Activated CD8-positive, alpha-beta memory T cell treated with anti-CD3 and anti-CD28 coated beads for 1 hour (primary cell): ENCODE measurements at regions not wholly inside any gene's neighbourhood (a gene's known extent, or its start where the extent isn't known, plus 50 kb on each side); places are given as distances from the start of the nearest gene placed in this dataset.

Experiments
- DNase-seq, 2 donors: peaks; one replicate each; pipeline ENCODE4 v3.0.0-alpha.2; 2020; ENCODE audit warnings: low read depth in 1 of 2; ENCODE audit errors: extremely low read depth in 1 of 2

- no peak for DNase-seq
Observed at GRCh38 chr2:5751873-5752482, 59.8 kb downstream of the SOX11 start.

DNA sequence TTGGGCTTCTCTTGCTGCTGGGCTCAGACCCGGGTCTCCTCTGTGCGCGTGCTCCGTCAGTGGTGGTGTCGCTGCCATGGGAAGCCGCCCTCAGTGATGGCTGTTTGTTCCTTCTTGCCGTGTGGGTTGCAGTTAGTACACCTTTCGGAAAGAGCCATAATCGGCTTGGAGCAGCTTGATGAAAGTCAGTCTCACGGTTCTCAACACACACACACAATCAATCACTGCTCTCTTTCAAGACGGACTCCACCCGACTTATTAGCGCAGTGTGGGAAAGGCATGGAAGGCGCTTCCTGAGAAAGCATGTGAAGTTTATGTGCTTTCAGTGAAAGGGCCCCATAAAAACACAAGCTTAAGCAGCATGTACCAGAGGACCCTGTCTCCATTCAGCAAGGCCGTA lies 64.1 kb downstream of the SOX11 start:
- no peak for DNase-seq

DNA sequence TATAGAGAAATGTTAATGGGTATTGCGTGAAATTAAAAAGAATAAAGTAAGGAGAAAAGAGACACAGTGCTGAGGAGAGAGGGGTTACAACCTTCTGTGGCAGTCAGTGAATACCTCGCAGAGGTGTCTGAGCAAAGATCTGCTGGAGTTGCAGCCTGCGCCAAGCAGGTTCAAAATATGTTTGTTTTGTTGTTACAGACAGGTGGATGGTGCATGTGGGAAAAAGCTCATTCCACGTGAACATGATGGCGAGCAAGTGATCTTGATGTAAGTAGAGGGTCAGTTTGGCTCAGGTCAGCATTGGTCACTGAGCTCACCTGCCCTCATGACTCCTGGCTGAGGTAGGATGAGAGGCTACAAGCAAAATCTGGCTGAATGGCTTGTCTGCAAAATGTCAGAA lies 66.2 kb downstream of the SOX11 start:
- DNase-seq, result no peak

GRCh38 chr2:5759949-5760348 lies 67.8 kb downstream of the SOX11 start:
- DNase-seq, result no peak

GRCh38 chr2:5763531-5763930 lies 71.3 kb downstream of the SOX11 start:
- no peak for DNase-seq

DNA sequence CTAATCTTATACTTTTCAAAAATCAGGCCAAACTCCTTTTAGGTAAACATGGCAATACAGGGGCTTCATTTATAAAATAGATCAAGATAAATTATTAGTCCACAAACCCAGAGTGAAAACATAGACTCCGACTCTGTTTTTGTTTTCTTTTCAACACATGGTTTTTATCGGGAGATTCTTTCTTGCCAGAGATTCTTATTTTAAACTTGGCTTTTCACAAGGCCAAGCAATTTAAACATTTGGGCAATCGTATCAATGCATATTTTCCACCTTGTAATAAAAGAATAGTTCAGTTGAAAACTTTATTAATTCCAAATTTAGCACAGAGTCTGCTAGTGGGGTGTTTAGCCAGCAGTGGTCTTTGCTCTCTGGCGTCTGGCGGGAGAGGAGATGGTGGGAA lies 71.9 kb downstream of the SOX11 start:
- no peak for DNase-seq

DNA sequence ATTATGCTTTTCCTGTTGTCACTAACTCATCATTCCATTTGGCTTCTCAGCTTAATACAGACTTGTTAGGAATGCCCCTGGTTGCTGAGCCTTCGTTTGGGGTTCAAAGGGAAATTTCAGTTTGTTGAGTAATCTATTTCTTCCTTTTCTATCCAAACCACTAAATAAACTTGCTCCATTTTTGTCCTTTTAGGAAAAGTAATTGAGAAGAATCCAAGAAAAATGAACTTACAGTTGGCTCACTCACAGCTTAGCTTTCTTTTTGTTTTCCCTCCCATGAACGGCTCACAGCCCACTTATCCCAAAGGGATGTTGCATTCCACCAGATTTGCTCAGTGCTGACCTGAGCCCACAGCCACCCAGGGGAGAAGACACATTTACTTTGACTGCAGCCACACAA lies 73.9 kb downstream of the SOX11 start:
- DNase-seq, result no peak

DNA sequence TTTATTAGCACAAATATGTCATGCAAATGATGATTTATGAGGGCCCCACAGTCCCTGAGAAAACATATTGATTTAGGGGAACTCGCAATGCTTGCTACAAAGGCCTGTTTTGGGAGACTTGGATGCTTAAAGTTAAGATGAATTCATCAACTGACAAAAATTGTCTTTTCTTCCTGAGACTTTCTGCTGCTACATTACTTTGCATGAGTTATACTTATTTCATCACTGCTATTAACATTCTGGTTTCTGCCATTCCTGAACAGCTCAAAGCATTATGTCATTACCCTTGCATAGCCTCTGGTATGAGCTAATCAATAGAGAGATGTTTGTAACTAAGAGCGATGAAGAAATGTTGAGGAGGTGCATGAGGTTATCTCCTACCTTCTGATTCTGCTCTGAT lies 74.4 kb downstream of the SOX11 start:
- no peak for DNase-seq

DNA sequence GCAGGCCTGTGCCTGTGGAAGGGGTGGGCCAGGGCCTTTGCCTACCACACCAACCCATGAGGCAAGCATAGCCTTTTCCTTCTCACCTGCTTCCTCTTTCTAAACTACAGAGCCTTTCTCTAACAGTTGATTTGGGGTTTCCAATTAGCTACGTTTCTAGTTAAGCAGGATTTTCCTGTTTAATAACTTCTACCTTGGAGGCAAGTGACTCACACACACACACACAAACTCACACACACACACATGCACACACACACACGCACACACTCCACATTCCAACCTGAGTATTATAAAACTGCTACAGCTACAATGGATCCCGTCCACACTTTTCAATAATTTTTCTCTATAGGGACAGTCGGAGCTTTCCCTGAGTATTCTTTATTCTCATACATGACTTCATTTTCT lies 84.9 kb downstream of the SOX11 start:
- DNase-seq, result no peak

DNA sequence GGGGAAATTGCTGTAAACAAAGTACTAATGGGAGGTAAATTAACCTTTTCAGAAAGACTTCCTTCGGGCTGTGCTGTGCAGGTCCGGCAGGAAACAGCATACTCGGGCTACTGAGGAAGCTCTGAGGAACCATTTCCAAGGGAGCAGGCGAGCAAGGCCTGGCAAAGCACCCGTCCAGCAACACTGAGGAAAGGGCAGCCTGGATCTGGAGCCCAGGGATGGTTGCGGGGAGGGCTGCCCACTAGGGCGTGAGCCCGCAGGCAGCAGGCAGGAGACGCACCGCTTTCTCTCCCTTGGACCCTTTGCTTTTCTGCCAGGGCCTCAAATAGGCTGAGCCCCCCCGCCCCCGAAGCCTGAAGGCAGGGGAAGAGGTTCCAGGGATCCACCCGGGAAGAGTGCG lies 89.5 kb downstream of the SOX11 start:
- DNase-seq, result no peak

- no peak for DNase-seq
Observed at GRCh38 chr2:5782103-5782502, 89.9 kb downstream of the SOX11 start.

DNA sequence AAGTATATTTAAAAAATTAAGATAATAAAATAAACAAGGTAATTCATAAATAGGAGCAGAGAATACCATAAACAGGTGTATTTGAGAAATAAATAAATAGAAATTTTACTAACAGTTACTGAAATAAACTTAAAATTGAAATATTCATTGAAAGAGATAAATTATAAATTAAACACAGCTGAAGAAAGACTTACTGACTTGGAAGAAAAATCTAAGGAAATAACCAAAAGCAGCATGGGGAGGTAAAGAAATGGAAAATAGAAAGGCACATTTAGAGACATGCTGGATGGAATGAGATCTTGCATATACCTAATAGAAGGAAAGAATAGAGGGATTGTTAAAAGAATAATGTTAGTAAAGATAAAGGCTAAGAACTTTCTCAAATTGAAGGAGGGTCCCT lies 96.3 kb downstream of the SOX11 start:
- no peak for DNase-seq

DNA sequence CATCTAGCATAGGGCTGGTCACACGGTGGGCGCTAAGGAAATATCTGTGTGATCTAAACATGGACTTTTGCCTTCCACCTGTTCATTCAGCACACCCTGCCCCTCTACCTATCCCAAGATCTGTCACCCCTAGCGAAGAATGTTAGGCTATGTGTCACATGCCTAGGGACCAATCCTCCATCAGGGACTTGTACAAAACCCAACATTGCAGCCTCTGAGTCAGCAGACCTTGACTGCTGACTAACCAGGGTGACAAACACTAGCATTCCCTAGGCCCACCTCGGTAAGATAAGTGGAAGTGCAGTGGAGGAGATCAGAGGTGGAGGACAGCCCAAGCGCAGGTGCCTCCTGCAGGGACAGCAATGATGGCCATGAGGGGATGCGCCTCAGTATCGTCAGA lies 99.2 kb downstream of the SOX11 start:
- no peak for DNase-seq

DNA sequence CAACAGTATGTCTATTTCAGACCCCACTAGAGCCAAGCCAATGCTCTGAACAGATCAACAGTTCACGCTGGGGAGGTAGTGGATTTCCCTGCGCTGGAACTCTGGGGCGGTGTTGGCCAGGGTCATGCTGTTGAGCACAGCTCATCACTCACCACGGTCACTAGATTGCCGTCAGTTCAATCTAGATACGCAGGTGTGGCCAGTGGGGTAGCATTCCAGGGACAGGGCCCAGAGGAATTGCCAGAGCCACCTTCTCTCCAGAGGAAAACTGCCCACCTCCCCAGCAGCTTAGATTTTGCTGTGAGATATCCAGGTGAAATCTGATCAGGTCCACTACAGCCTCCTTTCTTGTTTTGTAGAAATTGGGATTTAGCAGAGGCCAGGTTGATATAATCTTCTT lies 101.8 kb downstream of the SOX11 start:
- DNase-seq, result no peak

DNA sequence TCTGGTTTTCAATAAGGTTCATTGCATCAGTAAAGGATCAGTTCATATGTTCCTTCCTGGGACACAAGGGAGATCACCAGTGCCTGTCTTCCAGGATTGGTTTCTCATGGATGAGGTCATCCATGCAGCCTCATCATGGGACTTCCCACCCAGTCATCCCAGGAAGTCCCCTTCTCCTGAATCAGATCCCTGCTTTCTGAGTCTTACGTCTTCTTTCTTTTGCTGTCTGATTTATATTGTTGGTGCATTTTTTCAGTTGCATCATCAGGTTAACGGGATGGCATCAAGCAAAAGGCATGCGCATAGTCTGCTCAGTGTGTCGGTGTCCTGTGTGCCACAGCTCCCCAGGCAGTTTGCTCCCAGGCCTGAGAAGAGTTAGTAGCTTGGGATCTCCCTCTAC lies 105.9 kb downstream of the SOX11 start:
- no peak for DNase-seq

DNA sequence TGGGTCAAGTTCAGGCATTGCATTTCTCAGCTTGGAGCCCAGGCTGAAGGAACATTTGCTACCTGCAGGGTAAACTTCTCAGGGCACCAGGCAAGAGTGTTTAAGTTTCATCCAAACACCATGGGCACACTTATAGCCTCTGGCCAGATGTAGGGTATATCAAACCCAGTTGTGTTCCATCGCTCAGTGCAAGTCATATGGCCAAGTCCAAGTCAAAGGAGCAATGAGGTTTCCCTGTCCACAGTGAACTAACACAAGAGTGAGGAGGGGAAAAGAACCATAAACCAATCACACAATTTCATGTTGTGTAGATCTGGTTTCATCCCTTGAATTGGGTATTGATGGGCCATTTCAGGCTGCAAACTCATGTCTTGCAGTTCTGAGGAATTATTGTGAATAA lies 107.2 kb downstream of the SOX11 start:
- no peak for DNase-seq

DNA sequence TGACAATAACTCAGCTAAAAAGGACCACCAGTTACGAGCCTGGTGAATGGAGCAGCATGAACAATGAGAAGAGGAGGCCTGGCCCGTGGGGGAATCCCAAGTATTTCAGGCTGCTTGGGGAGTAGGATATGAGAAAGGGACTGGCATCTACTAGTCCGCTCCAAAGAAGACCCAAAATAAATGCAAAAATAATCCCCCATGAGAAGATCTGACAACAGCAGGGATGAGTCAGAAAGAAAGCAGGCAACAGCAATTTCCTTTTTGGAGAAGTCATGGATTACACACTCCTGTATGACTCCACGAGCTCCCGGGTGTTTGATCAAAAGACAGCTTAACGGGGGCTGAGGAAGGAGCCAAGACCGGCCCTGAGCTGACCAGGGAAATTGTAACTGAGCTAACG lies 111.4 kb downstream of the SOX11 start:
- no peak for DNase-seq

DNA sequence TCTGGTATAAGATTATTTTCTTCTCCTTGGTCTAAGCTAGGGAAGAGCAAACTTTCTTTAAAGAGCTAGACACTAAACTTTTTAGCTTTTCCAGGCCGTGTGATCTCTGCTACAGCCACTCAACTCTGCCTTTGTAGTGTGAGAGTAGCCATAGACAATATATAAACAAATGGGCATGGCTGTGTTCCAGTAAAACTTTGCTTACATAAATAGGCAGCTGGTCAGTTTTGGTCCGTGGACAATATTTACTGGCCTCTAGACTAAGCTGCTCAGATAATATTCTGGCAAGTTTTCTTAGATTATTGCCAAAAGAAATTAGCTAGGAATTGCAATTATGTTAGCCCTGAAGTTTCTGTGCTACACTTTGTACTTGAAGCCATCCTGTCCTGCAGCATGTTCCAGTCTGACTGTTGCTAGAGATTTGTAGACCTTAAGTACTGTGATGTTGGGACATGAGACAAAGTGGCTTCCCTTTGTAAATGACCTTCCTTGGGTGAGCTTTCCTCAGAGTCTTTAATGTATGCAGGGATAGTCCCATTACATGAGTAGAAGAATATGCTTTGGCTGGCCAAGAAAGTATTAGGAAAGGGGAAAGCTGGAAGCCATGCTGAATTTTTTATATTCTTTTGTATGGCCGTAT lies 126.9 kb downstream of the SOX11 start:
- DNase-seq, result no peak

DNA sequence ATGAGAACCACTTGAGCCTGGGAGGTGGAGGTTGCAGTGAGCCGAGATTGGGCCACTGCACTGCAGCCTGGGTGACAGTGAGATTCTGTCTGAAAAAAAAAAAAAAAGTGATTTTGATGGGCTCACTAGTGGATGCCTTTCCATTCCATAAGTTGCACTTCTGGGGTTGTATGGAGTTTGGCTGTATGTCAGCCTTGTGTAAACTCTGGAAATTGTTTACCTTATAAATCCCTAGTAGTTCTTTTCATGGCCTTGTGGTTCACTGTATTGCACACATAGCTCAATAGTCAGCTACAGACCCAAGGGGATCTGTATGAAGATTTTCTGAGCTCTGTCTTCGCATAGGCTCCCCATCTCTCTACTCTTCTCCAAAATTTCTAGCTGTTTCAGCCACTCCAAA lies 131.9 kb downstream of the SOX11 start:
- DNase-seq, result no peak

- DNase-seq, result no peak
Observed at GRCh38 chr2:5825686-5826085, 133.5 kb downstream of the SOX11 start.

GRCh38 chr2:5826979-5827655 lies 134.9 kb downstream of the SOX11 start:
- no peak for DNase-seq

- DNase-seq, result no peak
Observed at GRCh38 chr2:5834501-5834900, 142.3 kb downstream of the SOX11 start.

DNA sequence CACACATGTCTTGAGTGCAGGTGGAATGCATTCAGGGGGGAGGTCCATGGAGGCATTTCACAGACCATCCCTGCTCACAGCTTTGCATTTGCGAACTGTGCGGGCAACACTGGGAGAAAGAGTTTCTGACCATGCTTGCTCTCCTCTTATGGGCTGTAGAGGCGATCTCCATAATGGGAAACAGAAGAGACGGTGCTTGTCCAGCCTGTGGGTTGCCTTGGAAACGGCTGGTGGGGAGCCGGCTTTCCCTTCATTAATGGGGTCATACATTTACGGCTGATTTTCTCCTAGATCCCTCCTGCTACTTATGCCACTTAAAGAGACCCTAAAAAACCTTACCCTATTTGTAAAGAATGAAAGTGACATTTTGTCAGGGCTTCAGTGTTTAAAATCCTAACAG lies 147.4 kb downstream of the SOX11 start:
- DNase-seq, result no peak
